Suprapubic skin (tissue), 3 donors: ENCODE measurements at regions not wholly inside any gene's neighbourhood (a gene's known extent, or its start where the extent isn't known, plus 50 kb on each side); places are given as distances from the start of the nearest gene placed in this dataset.

Experiments used
- POLR2AphosphoS5 ChIP-seq, 3 donors: sonication (generic); formaldehyde crosslinking; IDR thresholded peaks; one replicate each; pipeline ENCODE4 v1.6.1; 2017; ENCODE audit warnings: antibody characterized with exemption in 3 of 3
- TF ChIP-seq, protein P1 (sequence below), 2 donors: fragments of 200-600 bp in 1 of 2; fragments of 450-650 bp in 1 of 2; sonication (generic) in 1 of 2; IDR thresholded peaks; one replicate each; pipeline ENCODE4 v1.5.1; 2016 to 2019; ENCODE audit warnings: antibody characterized with exemption in 2 of 2, mild to moderate bottlenecking in 1 of 2, moderate library complexity in 1 of 2

DNA sequence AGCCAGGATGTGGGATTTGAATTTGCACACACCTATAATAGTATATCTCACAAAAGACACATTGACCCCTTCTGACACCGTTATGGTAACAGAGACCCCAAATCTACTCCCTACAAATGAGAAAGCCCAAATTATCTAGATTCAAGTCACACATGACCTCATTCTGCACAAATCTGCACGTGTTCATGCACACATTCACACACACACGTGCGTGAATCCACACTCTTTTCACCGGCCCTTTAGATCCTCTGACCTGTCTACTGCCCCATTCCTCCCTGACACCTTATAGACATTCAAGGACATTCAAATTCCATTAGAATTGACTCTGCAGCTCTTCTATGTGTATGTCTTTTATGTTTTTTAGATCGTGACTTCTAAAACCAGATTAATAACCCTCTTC, 627.8 kb upstream of the ID2 start:
- TF ChIP-seq POLR2AphosphoS5 (IDR thresholded peaks at IDR 0.05): no peak
- TF ChIP-seq, protein P1, sequence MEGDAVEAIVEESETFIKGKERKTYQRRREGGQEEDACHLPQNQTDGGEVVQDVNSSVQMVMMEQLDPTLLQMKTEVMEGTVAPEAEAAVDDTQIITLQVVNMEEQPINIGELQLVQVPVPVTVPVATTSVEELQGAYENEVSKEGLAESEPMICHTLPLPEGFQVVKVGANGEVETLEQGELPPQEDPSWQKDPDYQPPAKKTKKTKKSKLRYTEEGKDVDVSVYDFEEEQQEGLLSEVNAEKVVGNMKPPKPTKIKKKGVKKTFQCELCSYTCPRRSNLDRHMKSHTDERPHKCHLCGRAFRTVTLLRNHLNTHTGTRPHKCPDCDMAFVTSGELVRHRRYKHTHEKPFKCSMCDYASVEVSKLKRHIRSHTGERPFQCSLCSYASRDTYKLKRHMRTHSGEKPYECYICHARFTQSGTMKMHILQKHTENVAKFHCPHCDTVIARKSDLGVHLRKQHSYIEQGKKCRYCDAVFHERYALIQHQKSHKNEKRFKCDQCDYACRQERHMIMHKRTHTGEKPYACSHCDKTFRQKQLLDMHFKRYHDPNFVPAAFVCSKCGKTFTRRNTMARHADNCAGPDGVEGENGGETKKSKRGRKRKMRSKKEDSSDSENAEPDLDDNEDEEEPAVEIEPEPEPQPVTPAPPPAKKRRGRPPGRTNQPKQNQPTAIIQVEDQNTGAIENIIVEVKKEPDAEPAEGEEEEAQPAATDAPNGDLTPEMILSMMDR (IDR thresholded peaks at IDR 0.05): no peak
